Erythroblast (primary cell): ENCODE measurements at regions not wholly inside any gene's neighbourhood (a gene's known extent, or its start where the extent isn't known, plus 50 kb on each side); places are given as distances from the start of the nearest gene placed in this dataset.
"Not testable (repeated sequence)": the region's sequence is repeated elsewhere in the genome, so short reads cannot be mapped to it uniquely, and the experiment has no call there.

Experiments used
- GATA1 ChIP-seq: IDR thresholded peaks from 2 replicates; pipeline ENCODE4 v1.6.1; 2011; ENCODE audit warnings: low read depth, mild to moderate bottlenecking, control low read depth, low read length, moderate library complexity
- POLR2A ChIP-seq: IDR thresholded peaks from 2 replicates; pipeline ENCODE4 v1.6.1; 2011; ENCODE audit warnings: mild to moderate bottlenecking, low read length

DNA sequence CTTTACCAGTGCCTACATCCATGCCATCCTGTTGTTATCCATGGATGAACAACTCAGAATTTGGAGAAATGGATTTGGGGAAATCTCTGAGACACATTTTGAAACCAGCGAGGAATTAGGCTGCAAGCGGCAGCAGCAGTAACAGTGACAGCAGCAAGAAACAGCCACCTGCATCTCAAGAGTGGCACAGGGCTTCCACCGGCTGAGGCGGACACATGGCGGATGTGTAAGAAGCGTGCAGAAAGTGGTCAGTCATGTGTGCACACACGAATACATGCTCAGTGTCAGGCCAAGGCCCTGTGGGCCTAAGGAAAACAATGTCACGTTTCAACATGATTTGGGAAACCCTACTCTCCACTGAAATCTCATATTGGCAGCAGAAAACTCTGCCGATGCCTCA, 344.0 kb downstream of the ANAPC1 start:
- not testable (repeated sequence) for TF ChIP-seq POLR2A, GATA1
